ENCODE measurements at regions not wholly inside any gene's neighbourhood (a gene's known extent, or its start where the extent isn't known, plus 50 kb on each side); places are given as distances from the start of the nearest gene placed in this dataset.

DNA sequence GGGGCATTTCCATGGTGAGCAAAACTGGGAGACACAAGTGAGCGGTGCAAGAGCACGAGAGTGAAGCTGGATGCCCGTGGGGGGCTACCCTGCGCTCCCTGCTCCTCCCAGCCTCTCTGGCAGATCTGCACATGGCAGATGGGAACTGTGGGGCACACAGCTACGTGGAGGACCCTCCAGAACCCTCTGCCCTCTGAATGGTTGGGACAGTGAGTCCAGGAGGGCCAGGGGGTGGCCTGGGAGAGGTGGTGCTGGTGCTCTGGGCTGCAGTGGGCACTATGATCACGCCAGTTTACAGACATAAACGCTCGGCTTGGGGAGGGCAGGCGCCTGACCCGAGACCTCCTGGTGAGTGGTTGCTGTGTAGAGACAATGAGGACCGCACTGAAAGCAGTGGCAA is 205.9 kb downstream of the CTTN start:
- TF ChIP-seq, protein P1, sequence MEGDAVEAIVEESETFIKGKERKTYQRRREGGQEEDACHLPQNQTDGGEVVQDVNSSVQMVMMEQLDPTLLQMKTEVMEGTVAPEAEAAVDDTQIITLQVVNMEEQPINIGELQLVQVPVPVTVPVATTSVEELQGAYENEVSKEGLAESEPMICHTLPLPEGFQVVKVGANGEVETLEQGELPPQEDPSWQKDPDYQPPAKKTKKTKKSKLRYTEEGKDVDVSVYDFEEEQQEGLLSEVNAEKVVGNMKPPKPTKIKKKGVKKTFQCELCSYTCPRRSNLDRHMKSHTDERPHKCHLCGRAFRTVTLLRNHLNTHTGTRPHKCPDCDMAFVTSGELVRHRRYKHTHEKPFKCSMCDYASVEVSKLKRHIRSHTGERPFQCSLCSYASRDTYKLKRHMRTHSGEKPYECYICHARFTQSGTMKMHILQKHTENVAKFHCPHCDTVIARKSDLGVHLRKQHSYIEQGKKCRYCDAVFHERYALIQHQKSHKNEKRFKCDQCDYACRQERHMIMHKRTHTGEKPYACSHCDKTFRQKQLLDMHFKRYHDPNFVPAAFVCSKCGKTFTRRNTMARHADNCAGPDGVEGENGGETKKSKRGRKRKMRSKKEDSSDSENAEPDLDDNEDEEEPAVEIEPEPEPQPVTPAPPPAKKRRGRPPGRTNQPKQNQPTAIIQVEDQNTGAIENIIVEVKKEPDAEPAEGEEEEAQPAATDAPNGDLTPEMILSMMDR (conservative IDR thresholded peaks at IDR 0.05) = no peak
- TF ChIP-seq EZH2 (IDR thresholded peaks at IDR 0.05; ENCODE audit: low read depth) = no peak
